HG03060 (cell line): ENCODE measurements at regions not wholly inside any gene's neighbourhood (a gene's known extent, or its start where the extent isn't known, plus 50 kb on each side); places are given as distances from the start of the nearest gene placed in this dataset.

ENCODE experiments used
- ATAC-seq: cut with Tn5 transposase; IDR thresholded peaks from one replicate; pipeline ENCODE4 v1.9.1; 2021; ENCODE audit warnings: low read depth, moderate number of reproducible peaks; ENCODE audit not compliant: unreplicated experiment

- ATAC-seq, result no peak
These were observed 395.4 kb upstream of the WWC1 start for GRCh38 chr5:167895899-167896659.

GRCh38 chr5:167896814-167897213 is 394.6 kb upstream of the WWC1 start:
- no peak for ATAC-seq

- ATAC-seq, result no peak
These were observed 394.1 kb upstream of the WWC1 start for GRCh38 chr5:167897371-167897770.

- ATAC-seq, result no peak
These were observed 392.9 kb upstream of the WWC1 start for GRCh38 chr5:167898361-167899042.

- ATAC-seq, result no peak
These were observed 391.9 kb upstream of the WWC1 start for GRCh38 chr5:167899490-167900070.

GRCh38 chr5:167900340-167900935 is 391.0 kb upstream of the WWC1 start:
- ATAC-seq, result no peak

- ATAC-seq, result no peak
These were observed 389.1 kb upstream of the WWC1 start for GRCh38 chr5:167902298-167902697.

GRCh38 chr5:167903243-167903642 is 388.2 kb upstream of the WWC1 start:
- no peak for ATAC-seq

- no peak for ATAC-seq
These were observed 387.8 kb upstream of the WWC1 start for GRCh38 chr5:167903659-167904058.

GRCh38 chr5:167905919-167906853 is 385.3 kb upstream of the WWC1 start:
- no peak for ATAC-seq

- no peak for ATAC-seq
These were observed 382.8 kb upstream of the WWC1 start for GRCh38 chr5:167908606-167909005.

- ATAC-seq, result no peak
These were observed 378.3 kb upstream of the WWC1 start for GRCh38 chr5:167912941-167913665.

- no peak for ATAC-seq
These were observed 376.2 kb upstream of the WWC1 start for GRCh38 chr5:167915237-167915636.

- ATAC-seq, result no peak
These were observed 375.2 kb upstream of the WWC1 start for GRCh38 chr5:167916261-167916691.

GRCh38 chr5:167916706-167917105 is 374.7 kb upstream of the WWC1 start:
- no peak for ATAC-seq

GRCh38 chr5:167918184-167918812 is 373.1 kb upstream of the WWC1 start:
- ATAC-seq, result no peak

- no peak for ATAC-seq
These were observed 372.5 kb upstream of the WWC1 start for GRCh38 chr5:167918813-167919483.

- ATAC-seq, result no peak
These were observed 370.9 kb upstream of the WWC1 start for GRCh38 chr5:167920589-167920988.

- no peak for ATAC-seq
These were observed 369.6 kb upstream of the WWC1 start for GRCh38 chr5:167921796-167922195.
